GM12878 (cell line): ENCODE measurements at regions not wholly inside any gene's neighbourhood (a gene's known extent, or its start where the extent isn't known, plus 50 kb on each side); places are given as distances from the start of the nearest gene placed in this dataset.

Source experiments
- ATF2 ChIP-seq: IDR thresholded peaks from 2 replicates; pipeline ENCODE4 v1.6.1; 2012; ENCODE audit warnings: low read length, inconsistent platforms
- BRCA1 ChIP-seq: IDR thresholded peaks from 2 replicates; pipeline ENCODE4 v1.6.1; 2011; ENCODE audit warnings: low read depth, low read length, improper control_type of control experiment
- CBX3 ChIP-seq: fragments of 200-600 bp; sonication (generic); IDR thresholded peaks from 2 replicates; pipeline ENCODE4 v1.6.1; 2016; ENCODE audit warnings: low read depth, borderline replicate concordance
- CTCF ChIP-seq, 3 experiments: IDR thresholded peaks in 2 of 3; conservative IDR thresholded peaks in 1 of 3; 2 replicates each; pipeline ENCODE4 v1.5.1; 2011; ENCODE audit warnings: low read depth in 3 of 3, low read length in 3 of 3, mild to moderate bottlenecking in 3 of 3, control low read depth in 2 of 3, moderate library complexity in 2 of 3, inconsistent platforms in 1 of 3, mixed read lengths in 1 of 3; ENCODE audit not compliant: control insufficient read depth in 2 of 3, insufficient read depth in 1 of 3; ENCODE audit errors: extremely low read depth in 1 of 3
- EP300 ChIP-seq, 2 experiments: fragments of 150-350 bp in 1 of 2; IDR thresholded peaks; 2 replicates each; pipeline ENCODE4 v1.6.1; 2011 to 2012; ENCODE audit warnings: low read depth in 2 of 2, low read length in 2 of 2, borderline replicate concordance in 1 of 2, improper control_type of control experiment in 1 of 2, inconsistent platforms in 1 of 2; ENCODE audit not compliant: control insufficient read depth in 1 of 2
- MLLT1 ChIP-seq: fragments of 450-650 bp; IDR thresholded peaks from 2 replicates; pipeline ENCODE4 v1.6.1; 2016; ENCODE audit warnings: mild to moderate bottlenecking
- STAT1 ChIP-seq: fragments of 450-650 bp; conservative IDR thresholded peaks from 2 replicates; pipeline ENCODE4 v1.6.1; 2014; ENCODE audit warnings: antibody characterized with exemption, mild to moderate bottlenecking

GRCh38 chr22:26848244-26848920, 191.0 kb downstream of the MIAT start:
- TF ChIP-seq CBX3 (no peak), MLLT1 (no peak), CTCF (IDR thresholded peaks at IDR 0.05 in 2 of 3, conservative IDR thresholded peaks at IDR 0.05 in 1 of 3; ENCODE audit: control insufficient read depth in 2 of 3, extremely low read depth in 1 of 3, insufficient read depth in 1 of 3, low read depth in 3 of 3, low read length in 3 of 3) (no peak), EP300 (IDR thresholded peaks at IDR 0.05; ENCODE audit: borderline replicate concordance in 1 of 2, control insufficient read depth in 1 of 2, low read depth in 2 of 2, low read length in 2 of 2) (no peak), STAT1 (no peak), ATF2 (no peak), BRCA1 (no peak)
